ENCODE measurements at regions not wholly inside any gene's neighbourhood (a gene's known extent, or its start where the extent isn't known, plus 50 kb on each side); places are given as distances from the start of the nearest gene placed in this dataset.

DNA sequence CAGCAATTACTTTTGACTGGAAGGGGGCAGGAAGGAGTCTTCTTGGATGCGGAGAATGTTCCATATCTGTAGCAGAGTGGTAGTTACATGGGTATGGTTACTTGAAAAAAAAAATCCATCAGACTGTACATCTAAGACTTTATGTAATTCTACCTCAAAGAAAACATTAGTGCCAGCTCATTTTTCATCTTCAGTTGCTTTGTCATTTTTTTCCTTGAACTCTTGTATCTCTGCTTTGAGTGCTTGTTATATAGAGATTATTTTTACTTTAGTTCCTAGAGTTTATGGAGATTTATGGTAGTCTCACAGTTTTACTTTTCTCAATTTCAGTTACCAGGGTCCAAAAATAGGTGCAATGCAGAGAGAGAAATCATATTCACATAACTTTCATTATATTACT is 60.0 kb upstream of the ITSN2 start:
- no peak for TF ChIP-seq POLR2A (IDR thresholded peaks at IDR 0.05)
- TF ChIP-seq, protein P1, sequence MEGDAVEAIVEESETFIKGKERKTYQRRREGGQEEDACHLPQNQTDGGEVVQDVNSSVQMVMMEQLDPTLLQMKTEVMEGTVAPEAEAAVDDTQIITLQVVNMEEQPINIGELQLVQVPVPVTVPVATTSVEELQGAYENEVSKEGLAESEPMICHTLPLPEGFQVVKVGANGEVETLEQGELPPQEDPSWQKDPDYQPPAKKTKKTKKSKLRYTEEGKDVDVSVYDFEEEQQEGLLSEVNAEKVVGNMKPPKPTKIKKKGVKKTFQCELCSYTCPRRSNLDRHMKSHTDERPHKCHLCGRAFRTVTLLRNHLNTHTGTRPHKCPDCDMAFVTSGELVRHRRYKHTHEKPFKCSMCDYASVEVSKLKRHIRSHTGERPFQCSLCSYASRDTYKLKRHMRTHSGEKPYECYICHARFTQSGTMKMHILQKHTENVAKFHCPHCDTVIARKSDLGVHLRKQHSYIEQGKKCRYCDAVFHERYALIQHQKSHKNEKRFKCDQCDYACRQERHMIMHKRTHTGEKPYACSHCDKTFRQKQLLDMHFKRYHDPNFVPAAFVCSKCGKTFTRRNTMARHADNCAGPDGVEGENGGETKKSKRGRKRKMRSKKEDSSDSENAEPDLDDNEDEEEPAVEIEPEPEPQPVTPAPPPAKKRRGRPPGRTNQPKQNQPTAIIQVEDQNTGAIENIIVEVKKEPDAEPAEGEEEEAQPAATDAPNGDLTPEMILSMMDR (IDR thresholded peaks at IDR 0.05) = no peak

Measured in Peyer's patch (tissue), 4 donors.